HG03064 (cell line): ENCODE measurements at regions not wholly inside any gene's neighbourhood (a gene's known extent, or its start where the extent isn't known, plus 50 kb on each side); places are given as distances from the start of the nearest gene placed in this dataset.

ENCODE experiments used
- ATAC-seq: cut with Tn5 transposase; IDR thresholded peaks from one replicate; pipeline ENCODE4 v1.9.1; 2021; ENCODE audit warnings: low read depth; ENCODE audit not compliant: unreplicated experiment

DNA sequence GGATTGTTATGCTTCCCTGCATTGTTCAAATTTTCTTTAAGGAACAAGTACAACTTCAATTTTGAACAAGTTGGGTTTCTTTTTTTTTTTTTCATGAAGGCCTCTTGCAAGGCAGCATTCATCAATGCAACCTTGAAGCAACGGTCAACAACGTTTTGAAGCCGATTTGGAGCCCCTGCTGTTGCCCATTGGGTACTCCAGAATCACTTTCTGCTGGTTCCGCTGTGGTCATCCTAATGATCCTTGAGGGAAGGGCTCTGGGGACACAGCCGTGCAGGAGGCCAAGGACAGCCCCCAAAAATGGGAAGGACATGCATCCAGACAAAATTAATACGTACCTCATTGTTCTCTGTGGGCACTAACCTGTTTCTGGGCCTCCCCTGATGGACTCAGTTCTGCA is 84.6 kb upstream of the MGMT start:
- no peak for ATAC-seq

DNA sequence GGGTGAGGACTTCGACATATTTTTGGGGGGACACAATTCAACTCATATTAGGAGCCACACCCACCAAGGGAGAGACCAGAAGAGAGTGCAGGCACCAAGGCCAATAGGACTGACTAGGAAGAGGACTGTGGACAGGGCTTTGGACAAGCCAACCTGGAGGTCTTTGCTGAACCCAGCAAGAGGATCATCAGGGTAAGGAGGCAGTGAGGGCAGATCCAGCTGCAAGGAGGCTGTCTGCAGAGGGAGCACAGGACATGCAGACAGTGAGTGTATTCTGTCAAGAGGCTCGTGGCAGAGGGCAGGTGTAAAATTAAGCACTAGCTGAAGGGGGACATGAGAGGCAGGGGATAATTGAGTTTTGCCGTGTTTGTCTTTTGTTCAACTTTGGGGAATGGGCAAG is 83.4 kb upstream of the MGMT start:
- ATAC-seq = no peak

GRCh38 chr10:129385600-129385999 is 81.4 kb upstream of the MGMT start:
- no peak for ATAC-seq

GRCh38 chr10:129386415-129387257 is 80.4 kb upstream of the MGMT start:
- no peak for ATAC-seq

- ATAC-seq = no peak
Observed at GRCh38 chr10:129387258-129387525, 79.8 kb upstream of the MGMT start.

GRCh38 chr10:129388435-129388834 is 78.6 kb upstream of the MGMT start:
- ATAC-seq = no peak

DNA sequence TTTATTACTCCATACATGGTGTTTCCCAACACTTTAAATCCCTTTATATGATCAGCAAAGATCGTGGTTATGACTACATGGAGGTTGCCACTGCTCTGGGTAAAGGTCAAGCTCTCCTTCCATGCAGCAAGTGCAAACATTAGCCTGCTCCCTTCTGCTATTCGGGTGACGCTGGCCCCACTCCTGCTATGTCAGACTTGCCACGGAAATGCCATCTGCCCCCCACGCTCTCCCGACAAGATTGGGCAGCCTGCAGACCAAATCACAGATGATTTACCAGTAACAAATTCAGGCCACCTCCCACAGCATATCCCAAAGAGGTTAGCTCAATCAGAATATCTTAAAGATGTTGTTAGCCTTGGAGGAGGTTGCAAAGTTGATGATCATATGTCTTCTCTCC is 77.8 kb upstream of the MGMT start:
- ATAC-seq = no peak

GRCh38 chr10:129390147-129390546 is 76.9 kb upstream of the MGMT start:
- ATAC-seq = no peak

- ATAC-seq = no peak
Observed at GRCh38 chr10:129390726-129391125, 76.3 kb upstream of the MGMT start.

GRCh38 chr10:129391464-129391863 is 75.6 kb upstream of the MGMT start:
- ATAC-seq = no peak

DNA sequence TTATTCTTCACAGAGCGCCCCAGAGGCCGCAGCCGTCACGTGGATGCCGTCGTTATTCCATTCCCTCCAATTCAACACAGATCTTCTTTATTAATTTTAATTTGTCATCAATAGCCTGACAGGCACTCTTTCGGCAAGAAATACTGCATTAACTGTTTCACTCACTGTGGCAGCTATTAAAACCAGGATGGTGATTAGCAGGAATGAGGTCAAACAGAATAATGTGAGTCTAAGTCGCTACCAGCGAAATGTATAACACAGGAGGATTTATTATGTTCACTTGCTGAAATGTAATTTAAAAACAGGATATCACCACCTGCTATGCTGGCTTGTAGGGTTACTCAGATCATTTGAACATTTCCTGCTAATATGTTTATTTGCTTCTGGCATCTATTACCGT is 74.2 kb upstream of the MGMT start:
- ATAC-seq = no peak

- ATAC-seq = no peak
Observed at GRCh38 chr10:129393812-129394211, 73.2 kb upstream of the MGMT start.

DNA sequence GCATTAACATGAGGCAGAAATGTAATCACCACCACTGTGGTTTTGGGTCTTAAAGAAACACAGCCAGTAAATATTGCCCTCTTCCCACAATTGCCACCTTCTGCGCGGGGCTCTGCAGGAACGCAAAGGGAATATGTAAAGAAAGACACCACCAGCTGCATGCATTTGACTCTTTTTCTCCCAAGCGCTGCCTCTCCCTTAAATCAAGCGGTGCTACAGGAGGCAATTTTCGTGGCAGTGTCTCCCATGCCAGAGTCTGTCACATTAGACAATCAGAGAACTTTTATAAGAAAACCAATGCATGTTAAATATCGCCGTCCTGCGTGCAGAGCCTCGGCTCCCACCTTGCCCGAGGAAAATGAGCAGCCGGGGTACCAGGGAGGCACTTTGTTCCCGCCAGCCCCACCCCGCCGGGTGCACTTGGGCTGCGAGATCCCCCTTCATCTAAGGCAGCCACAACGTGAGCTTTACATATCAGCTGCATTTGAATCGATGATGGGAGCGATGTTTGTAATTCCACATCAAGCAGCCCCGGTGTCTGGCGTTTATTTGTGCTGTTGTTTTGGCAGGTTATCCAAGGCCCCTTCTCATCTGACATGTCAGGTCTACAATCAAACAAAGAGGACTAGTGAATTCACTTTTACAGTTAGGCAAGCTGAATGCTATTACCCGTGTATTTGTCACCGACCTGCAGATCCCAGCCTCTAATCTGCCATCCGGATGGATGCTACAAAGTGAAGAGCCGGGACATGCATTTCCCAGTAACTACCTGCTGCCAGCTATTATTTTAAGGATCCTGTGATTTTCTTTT is 72.3 kb upstream of the MGMT start:
- no peak for ATAC-seq

DNA sequence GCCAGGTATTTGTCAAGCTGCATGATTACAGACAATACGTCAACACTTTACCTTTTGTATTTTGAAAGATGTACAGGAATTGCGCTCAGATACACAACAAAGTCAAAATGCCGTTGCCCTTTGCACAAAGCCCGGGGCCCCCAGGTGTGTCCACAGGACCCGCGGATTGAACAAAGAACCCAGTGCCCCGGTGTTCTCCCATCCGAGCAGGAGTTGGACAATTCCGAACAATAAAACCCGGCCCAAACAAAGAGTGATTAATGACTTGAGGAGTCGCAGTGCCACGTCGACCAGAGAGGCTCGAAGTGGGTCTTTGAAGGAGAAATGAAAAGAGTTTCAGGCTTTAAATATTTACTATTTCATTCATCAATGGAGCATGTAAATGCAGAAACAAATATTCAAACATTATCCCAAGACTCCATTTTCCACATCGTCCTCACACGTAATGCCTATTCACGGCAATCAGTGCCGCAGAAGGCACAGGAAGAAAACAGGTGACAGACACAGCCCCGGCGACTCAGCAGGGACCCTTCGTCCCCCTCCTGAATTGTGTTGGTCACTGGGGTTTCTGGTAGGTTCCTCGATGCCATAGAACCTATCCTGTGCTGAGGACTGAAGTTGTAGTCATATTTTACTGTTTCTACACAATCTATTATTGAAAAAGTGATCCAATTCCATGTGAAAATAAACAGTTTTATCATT is 70.9 kb upstream of the MGMT start:
- ATAC-seq = no peak

GRCh38 chr10:129397198-129397974 is 69.7 kb upstream of the MGMT start:
- ATAC-seq = no peak

DNA sequence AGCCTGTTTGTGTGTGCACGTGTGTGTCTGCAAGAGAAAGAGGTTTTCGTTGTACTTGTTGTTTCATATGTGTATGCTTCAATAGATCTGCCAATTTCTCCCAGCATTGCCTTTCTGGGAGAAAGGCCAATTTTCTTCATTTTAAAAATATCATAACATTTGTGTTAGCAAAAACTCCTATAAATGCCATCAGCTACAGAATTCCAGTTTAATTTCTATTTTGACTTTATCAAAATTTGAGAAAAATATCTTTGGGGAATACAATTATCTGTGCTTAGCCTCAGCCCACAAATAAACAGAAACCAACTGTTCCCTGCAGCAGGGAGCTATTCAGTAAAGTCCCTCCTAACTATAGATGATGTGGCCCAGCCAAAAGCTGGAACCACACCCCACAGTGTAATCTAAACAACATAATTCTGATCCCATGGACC is 68.3 kb upstream of the MGMT start:
- no peak for ATAC-seq

- ATAC-seq = no peak
Observed at GRCh38 chr10:129400426-129400825, 66.6 kb upstream of the MGMT start.

DNA sequence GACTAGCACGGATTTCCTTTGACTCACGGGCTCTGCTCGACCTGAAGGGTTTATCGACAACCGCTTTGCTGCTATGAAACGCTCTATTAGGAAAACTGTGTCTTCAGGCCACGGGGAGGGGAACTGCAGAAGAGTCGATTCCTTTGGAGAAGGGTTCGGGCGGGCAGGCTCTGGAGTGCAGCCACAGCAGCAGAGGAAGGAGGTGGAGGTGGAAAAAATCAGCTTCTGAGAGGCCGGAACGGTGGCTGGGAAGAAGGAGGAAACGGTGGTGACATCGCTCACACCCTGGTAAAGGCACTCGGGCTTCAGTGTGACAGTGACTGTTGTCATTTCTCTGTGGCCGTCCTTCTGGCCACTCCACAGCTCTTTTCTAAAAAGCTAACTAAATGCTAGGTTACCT is 64.6 kb upstream of the MGMT start:
- no peak for ATAC-seq

DNA sequence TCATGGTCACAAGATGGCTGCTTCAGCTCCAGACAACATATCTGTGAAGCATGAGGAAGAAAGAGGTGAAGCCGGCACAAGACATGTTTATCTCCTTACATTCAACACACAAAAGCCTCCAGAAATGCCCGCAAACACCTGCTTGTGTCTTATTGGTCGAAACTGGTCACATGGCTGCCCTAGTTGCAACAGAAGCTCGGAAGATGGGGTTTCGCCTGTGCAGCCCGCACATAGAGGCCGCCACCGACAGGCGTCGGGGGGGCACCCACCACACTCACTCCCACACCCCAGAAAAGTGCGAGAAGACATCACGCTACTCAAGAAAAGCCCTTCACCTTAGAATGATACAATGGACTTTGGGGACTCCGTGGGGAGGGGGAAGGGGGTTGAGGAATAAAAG is 63.0 kb upstream of the MGMT start:
- no peak for ATAC-seq

DNA sequence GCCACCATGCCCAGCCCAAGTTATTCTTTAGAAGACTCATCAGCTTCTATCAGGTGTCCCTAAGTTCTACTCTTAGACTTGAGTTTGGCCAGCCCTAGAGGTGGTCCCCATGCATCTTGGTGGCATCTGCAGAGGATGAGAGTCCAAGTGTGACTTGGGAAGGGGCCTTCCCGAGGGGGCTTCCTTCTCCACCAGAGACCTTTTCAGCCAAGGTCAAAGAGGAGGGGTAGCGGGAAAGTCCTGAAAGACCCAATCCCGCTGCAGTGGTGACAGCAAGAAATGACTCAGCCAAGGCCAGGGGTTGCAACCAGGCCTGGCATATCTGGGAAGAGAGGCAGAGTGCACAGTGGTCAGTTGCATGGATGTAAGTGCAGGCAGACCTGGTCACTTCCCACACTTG is 61.7 kb upstream of the MGMT start:
- ATAC-seq = no peak
